HG03439 (cell line): ENCODE measurements at regions not wholly inside any gene's neighbourhood (a gene's known extent, or its start where the extent isn't known, plus 50 kb on each side); places are given as distances from the start of the nearest gene placed in this dataset.

Experiments used
- ATAC-seq: cut with Tn5 transposase; IDR thresholded peaks from one replicate; pipeline ENCODE4 v1.9.1; 2021; ENCODE audit warnings: mild to moderate bottlenecking, moderate library complexity; ENCODE audit not compliant: unreplicated experiment

DNA sequence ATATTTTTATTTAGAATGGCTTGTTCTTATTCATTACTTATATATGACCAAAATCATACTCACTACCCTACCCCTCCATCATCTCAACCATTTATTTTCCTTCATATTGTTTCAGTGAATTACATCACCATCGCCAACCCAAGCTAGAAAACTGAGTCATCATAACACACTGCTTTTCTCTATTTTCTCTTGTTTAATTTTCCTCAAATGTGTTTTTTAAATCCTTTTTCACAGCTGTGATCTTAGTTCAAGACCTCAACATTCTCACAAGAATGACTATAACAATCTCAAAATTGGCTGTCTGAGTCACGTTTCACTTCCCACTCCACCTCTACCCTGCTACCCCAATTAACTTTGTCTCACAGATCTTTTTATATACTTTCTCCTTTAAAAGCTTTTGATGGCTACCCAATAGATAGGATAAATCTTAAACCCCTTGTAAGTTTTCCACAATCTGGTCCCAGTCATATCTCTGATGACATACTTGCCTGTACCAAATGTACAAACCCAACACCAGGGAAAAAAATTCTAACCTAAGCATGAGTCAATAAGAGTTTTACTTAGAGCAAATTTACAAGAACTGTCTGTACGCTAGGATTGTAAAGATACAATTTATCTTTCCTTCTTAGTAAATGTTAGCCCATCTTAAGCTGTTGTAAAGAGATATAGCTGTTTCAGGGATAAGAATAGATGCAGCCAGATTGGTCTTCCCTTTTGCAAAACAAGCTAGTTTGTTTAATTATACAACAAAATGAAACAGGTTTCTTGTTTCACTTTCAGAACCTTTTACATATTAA lies 635.1 kb upstream of the SLC39A10 start:
- peak; percentile 70 for ATAC-seq

- no peak for ATAC-seq
Observed at GRCh38 chr2:195018462-195018861, 638.6 kb upstream of the SLC39A10 start.

DNA sequence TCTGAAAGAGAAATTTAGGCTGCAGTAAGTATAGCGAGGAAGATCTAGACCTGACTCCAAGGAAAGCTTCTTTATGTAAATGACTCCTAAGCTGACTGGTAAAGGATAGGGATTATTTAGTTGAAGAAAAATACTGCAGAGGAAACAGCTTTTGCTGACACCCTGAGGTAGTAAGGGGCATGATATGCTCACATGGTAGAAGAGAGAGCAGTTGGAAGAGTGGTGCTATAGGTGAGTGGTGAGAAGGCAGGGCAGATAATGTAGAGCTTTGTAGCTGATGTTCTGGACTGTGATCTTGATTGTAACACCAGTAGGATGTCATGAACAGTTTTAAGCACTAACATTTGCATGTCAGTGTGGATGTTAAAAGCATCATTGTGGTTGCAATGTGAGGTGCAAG lies 639.1 kb upstream of the SLC39A10 start:
- no peak for ATAC-seq

DNA sequence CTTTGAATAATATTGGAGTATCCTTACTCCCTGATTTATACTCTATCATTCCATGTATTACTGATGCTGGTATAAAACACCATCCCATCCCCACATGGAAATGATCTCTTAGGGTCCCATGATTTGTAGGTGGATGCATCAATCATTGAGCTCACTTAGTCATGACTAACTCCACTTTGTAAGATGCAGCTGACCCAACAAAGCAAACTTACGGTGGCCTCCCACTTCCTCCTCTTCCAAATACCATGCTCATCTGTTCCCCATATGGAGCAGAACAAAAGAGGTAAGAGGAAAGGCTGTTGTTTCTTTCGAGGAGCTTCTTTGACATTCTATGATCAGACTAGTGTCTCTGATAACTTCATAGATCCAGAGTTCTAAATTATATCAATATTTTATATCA lies 640.2 kb upstream of the SLC39A10 start:
- no peak for ATAC-seq

DNA sequence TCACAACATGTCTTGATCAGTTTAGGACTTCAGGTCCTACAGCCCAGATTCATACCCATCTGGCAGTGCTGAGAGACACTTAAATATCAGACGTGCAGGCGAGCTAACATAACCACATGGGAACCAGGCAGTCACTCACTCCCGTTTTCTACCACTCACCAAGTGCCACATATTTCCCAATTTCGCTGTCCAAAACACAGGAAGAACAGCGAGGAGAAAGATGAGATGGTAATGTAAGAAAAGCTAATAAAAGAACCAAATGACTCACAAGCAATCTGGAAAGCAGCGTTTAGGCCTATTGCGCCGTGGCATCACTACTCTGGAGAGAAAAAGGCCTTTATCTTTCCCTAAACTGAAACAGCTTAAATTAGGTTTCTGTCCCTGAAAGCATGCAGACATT lies 647.8 kb upstream of the SLC39A10 start:
- ATAC-seq, result no peak

- no peak for ATAC-seq
Observed at GRCh38 chr2:195006856-195007255, 650.2 kb upstream of the SLC39A10 start.

DNA sequence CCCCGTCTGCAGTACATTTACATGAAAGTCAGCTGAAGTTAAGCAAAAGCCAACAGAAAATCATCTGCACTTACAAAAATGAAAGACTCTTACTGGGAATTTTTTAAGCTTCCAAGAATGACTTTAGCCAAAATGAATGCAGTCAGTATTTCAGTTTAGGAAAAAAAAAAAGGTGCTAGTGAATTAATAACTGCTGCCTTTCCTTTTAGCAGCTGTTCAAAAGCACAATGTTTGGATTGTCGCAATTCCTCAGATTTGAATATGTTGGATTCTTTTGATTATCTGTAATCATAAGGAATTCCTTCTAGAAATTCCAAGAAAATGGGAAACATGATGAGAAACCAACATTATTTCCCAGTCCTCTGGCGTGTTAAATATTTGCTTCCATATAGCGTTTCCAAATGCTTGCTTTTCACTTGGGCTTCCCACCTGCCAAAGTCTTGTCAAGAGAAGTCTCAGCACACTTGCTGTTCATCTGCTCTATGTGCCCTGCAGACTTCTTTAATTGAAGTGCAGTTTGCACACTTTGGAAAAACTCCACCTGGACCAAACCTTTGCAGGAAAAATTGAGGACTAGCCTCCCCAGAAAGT lies 653.0 kb upstream of the SLC39A10 start:
- no peak for ATAC-seq

DNA sequence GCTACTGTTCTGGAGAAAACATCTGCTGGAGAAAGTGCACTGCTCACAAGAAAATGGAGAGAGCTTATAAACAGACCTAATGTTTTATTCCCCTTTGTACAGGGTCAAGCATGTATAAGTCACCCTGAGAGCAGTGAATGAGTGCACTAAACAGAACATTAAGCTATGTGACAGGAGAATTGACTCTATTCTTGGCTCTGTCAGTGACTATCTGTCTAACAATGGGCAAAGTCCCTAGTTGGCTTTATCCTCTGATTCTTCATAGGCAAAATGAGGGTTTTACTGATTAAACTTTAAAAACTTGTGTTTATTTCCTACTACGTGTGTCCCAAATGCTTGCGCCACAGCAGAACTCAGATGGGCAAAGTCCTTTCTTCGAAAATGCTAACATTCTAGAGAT lies 655.1 kb upstream of the SLC39A10 start:
- ATAC-seq, result no peak

DNA sequence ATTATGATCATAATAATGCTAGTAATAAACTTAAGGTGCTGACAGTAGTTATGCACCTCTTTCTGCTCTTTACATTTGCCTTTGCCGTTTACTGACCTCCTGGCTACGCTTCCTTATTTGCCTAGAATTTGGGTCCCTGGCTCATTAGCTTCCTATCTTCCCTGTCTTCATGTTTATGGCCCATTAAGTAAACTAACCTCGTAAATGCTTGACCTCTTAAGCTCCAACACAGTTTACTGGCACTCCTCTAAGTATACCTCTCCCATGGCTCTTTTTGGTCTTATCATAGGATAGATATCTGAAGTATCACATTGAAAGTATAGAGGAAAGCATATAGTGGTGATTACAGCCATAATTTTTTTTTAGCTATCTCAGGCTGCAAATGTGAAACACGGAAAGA lies 657.3 kb upstream of the SLC39A10 start:
- no peak for ATAC-seq

DNA sequence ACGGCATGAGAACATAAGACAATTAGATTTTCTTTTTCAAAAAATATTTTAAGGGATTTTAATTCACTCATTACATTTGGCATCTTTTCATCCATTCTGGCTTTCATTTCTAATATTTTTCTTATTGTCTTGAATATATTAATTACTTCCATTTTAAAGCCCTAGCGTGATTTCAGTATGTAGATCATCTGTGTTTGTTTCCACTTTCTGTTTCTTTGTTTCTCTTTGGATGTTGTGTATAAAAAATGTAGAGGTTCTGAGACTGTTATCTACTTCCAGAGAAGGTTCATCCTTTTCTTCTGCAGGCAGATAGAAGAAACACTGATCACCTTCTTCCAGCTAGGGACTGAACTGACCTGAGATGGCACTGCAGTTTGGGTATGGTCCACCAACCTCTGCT lies 664.4 kb upstream of the SLC39A10 start:
- no peak for ATAC-seq

DNA sequence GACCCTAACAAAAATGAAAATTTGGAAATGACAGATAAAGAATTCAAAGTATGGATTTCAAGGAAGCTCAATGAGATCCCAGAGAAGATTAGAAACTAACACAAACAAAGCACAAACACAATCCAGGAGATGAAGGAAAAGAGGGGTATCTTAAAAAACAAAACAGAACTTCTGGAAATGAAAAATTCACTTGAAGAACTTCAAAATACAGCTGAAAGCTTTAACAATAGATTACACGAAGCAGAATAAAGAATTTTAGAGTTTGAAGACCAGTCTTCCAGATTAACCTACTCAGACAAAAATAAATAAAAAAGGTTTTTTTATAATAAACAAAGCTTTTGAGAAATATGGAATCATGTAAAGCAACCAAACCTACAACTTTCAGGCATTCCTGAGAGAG lies 671.8 kb upstream of the SLC39A10 start:
- no peak for ATAC-seq

DNA sequence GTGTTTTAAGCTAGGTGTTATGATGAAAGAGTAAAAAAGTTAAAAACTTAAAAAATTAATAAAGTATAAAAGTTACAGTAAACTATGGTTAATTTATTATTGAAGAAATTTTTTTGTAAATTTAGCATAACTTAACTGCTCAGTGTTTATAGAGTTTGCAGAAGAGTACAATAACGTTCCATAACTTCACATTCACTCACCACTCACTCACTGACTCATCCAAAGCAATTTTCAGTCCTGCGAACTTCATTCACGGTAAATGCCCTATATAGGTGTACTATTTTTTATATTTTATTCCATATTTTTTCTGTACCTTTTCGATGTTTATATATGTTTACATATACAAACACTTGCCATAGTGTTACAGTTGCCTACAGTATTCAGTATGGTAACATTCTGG lies 694.8 kb upstream of the SLC39A10 start:
- ATAC-seq, result no peak

DNA sequence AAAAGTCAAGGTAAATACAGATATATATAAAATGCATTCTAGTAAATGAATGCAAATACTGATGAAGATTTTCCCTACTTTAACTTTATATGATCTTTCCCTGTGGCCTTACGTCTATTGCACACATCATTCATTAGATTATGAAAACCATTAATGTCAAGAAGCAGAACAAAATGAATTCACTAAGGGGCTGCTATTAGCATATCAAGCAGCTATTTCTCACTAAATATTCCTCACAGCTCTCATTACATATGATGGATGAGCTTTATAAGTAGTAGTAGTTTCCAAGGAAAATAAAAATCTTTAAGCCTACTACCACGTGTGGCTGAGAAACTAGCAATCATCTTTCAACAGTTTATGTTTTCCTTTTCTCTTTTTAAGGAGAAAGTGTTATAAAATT lies 702.8 kb upstream of the SLC39A10 start:
- no peak for ATAC-seq

DNA sequence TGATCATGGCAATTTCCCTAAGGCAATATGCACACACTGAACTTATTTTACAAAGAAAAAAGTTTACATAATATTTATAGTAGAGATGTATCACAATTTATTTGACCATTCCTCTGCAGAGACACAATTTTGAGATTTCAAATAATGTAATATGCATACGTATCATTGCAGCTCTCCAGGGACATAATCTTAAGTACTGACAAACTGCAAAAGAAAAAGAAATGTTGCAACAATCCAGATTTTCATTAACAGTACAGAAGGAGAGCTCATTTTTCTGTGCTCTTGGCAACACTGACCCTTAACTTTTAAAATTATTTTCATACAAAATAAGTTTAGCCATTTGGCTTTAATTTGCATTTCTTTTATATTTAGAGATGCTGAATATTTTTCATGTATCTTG lies 710.2 kb upstream of the SLC39A10 start:
- ATAC-seq, result no peak

DNA sequence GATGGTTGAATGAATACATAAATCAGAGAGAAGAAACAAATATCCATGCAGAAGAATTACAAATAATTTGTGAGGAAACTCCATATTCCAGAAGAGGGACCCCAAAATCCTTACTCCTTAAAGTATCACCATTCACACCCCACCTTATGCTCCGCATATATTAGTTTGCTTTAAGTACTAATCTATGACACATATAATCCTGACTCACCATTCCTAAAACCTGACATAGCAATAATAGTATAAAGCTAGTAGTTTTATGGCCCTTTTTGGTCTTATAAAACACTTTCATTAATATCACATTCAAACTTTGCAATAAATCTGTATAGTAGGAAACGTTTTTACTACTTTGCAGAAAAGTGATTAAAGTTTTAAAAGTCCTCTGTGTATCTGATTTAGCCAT lies 719.0 kb upstream of the SLC39A10 start:
- ATAC-seq, result no peak

DNA sequence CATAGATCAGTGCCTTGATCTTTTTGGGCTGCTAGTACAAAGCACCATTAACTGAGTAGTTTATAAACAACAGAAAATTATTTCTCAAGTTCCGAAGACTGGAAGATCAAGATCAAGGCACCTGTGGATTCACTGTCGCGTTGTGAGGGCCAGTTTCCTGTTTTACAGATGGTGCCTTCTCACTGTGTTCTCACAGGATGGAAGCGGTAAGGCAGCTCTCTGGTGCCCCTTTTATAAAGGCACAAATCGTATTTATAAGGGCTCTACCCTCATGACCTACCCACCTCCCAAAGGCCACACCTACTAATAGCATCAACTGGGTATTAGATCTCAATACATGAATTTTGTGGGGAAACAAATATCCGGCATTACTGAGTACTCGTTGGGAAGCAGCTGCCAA lies 729.5 kb upstream of the SLC39A10 start:
- ATAC-seq, result no peak

- no peak for ATAC-seq
Observed at GRCh38 chr2:194926873-194927272, 730.2 kb upstream of the SLC39A10 start.

DNA sequence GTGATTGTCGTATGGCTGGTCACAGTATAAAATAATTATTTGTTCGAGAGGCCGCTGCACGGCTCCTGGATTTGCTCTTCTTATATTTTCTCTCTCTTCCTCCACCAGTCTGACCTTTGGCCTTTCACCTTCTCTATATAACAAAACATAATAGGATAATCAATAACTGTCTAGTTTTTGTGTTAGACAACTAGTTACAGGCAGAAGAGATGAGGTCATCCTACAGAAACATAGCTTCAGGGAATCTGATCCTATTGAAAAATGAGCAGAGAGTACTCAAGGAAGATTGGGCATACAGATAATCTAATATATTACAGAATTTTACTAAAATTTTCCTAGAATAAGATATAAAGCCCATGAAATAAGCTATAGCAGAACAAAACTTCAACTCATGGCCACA lies 731.3 kb upstream of the SLC39A10 start:
- ATAC-seq, result no peak

GRCh38 chr2:194917519-194917918 lies 739.5 kb upstream of the SLC39A10 start:
- no peak for ATAC-seq

- ATAC-seq, result no peak
Observed at GRCh38 chr2:194915485-194915884, 741.5 kb upstream of the SLC39A10 start.

- no peak for ATAC-seq
Observed at GRCh38 chr2:194907569-194907968, 749.5 kb upstream of the SLC39A10 start.

DNA sequence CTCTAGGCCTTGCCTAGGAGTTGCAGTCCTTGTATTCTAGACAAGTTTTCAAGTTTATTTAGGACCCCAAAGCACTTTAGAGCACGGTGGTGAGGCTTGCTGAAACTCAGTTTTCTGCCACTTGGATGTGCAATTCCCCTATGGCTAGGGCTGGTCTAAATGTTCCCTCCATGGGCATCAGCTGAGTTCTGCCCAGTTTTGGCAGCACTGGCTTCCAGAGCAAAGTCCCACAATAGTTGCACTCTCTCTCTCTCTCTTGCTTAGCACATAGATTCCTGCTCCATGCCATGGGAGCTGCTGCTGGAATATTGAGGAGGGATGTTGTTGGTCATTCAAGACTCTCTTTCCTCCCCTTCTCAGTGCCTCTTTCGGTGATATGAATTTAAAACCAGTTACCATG lies 760.2 kb upstream of the SLC39A10 start:
- no peak for ATAC-seq

DNA sequence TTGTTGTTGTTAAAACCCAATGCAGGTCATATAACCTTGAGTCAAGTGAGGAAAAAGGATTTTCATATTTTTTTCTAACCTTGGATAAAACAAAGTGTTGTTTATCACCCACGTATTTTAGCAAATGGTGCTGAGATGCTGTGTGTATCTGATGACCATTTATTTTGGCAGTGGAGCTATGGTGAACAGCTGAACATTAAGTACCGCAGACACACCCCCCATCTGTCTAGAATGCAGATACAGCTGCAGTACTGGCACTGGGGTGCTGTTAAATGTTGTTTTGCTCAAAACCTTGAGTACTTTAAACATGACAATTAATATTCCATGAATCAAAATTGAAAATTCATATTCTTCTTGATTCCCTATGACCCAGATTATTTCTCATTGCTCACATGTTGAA lies 773.3 kb upstream of the SLC39A10 start:
- ATAC-seq, result no peak
